IMR-90 (cell line): ENCODE measurements at regions not wholly inside any gene's neighbourhood (a gene's known extent, or its start where the extent isn't known, plus 50 kb on each side); places are given as distances from the start of the nearest gene placed in this dataset.

ENCODE experiments used
- ATAC-seq: fragments of 200-7000 bp; cut with Tn5 transposase; 2 replicates; pipeline ENCODE4 v1.9.1; 2020; ENCODE audit warnings: low read depth, mild to moderate bottlenecking, moderate library complexity
- BruUV-seq: library from RNA; stranded (reverse); fragments of 400-500 nt; replicated peaks from 2 replicates; lab custom pipeline; 2021; lab: Mats Ljungman, UMichigan
- CTCF ChIA-PET: fragments of 300-600 bp; formaldehyde crosslinking; extraction: SDS; loops from one replicate; lab custom pipeline; 2021; ENCODE audit warnings: antibody characterized with exemption; lab: Yijun Ruan, JAX
- POLR2A ChIA-PET: fragments of 300-600 bp; sonication (Branson Sonifier 250); formaldehyde crosslinking; loops from one replicate; lab custom pipeline; 2022; ENCODE audit warnings: antibody characterized with exemption; ENCODE audit not compliant: unreplicated experiment; lab: Charles Lee
- DNase-seq: peaks from one replicate; pipeline ENCODE4 v3.0.0; 2013
- H2AFZ ChIP-seq: replicated peaks from 2 replicates; pipeline ENCODE3; 2013; ENCODE audit warnings: low read length, mild to moderate bottlenecking; ENCODE audit not compliant: poor library complexity
- H2AK5ac ChIP-seq: 2 replicates; pipeline ENCODE4 v1.6.1; 2013; ENCODE audit warnings: low read depth, low read length, inconsistent platforms
- H2AK9ac ChIP-seq: replicated peaks from 2 replicates; pipeline ENCODE3; 2013; ENCODE audit warnings: mild to moderate bottlenecking, low read depth, low read length, moderate library complexity; ENCODE audit not compliant: poor library complexity
- H2BK120ac ChIP-seq: 2 replicates; pipeline ENCODE4 v1.6.1; 2013; ENCODE audit warnings: low read depth, low read length, inconsistent platforms
- H2BK15ac ChIP-seq: 3 replicates; pipeline ENCODE4 v1.6.1; 2013; ENCODE audit warnings: low read depth, low read length, inconsistent platforms
- H2BK20ac ChIP-seq: 2 replicates; pipeline ENCODE4 v1.6.1; 2013; ENCODE audit warnings: low read depth, mild to moderate bottlenecking, inconsistent platforms, low read length, moderate library complexity
- H2BK5ac ChIP-seq: 2 replicates; pipeline ENCODE4 v1.6.1; 2013; ENCODE audit warnings: mild to moderate bottlenecking, low read depth, low read length, inconsistent platforms; ENCODE audit not compliant: poor library complexity, severe bottlenecking
- H3K14ac ChIP-seq: replicated peaks from 2 replicates; pipeline ENCODE4 v1.6.1; 2013; ENCODE audit warnings: low read depth, low read length, inconsistent platforms
- H3K18ac ChIP-seq: 2 replicates; pipeline ENCODE4 v1.6.1; 2013; ENCODE audit warnings: low read depth, low read length, control low read depth
- H3K23ac ChIP-seq: 2 replicates; pipeline ENCODE4 v1.6.1; 2013; ENCODE audit warnings: low read depth, low read length, inconsistent platforms
- H3K27ac ChIP-seq: 2 replicates; pipeline ENCODE4 v1.5.1; 2013; ENCODE audit warnings: mild to moderate bottlenecking, control low read depth, low read length; ENCODE audit not compliant: insufficient read depth
- H3K27me3 ChIP-seq: 2 replicates; pipeline ENCODE4 v1.6.1; 2013; ENCODE audit warnings: low read length; ENCODE audit not compliant: control insufficient read depth, insufficient read depth
- H3K36me3 ChIP-seq: 2 replicates; pipeline ENCODE4 v1.6.1; 2013; ENCODE audit warnings: low read length, mixed read lengths; ENCODE audit not compliant: control insufficient read depth, insufficient read depth
- H3K4ac ChIP-seq: 2 replicates; pipeline ENCODE4 v1.6.1; 2013; ENCODE audit warnings: low read depth, low read length, inconsistent platforms
- H3K4me1 ChIP-seq: 2 replicates; pipeline ENCODE4 v1.6.1; 2013; ENCODE audit warnings: low read length, mixed read lengths; ENCODE audit not compliant: control insufficient read depth, insufficient read depth
- H3K4me2 ChIP-seq: 2 replicates; pipeline ENCODE4 v1.6.1; 2013; ENCODE audit warnings: low read depth, mild to moderate bottlenecking, control low read depth, low read length, moderate library complexity
- H3K4me3 ChIP-seq: 2 replicates; pipeline ENCODE4 v1.5.1; 2013; ENCODE audit warnings: low read depth, mild to moderate bottlenecking, control low read depth, low read length, moderate library complexity; ENCODE audit not compliant: insufficient read depth
- H3K56ac ChIP-seq: 2 replicates; pipeline ENCODE4 v1.6.1; 2013; ENCODE audit warnings: low read length, inconsistent platforms; ENCODE audit not compliant: insufficient read depth; ENCODE audit errors: extremely low read depth
- H3K79me1 ChIP-seq, 2 experiments: 2 replicates each; pipeline ENCODE4 v1.6.1; 2013; ENCODE audit warnings: low read length in 2 of 2, inconsistent platforms in 1 of 2, low read depth in 1 of 2
- H3K9ac ChIP-seq: 2 replicates; pipeline ENCODE4 v1.6.1; 2013; ENCODE audit warnings: low read depth, low read length, control low read depth
- H3K9me1 ChIP-seq: 2 replicates; pipeline ENCODE4 v1.6.1; 2013; ENCODE audit warnings: low read length, inconsistent platforms; ENCODE audit not compliant: insufficient read depth
- H3K9me3 ChIP-seq: 2 replicates; pipeline ENCODE4 v1.6.1; 2013; ENCODE audit warnings: low read length; ENCODE audit not compliant: control insufficient read depth, insufficient read depth
- H4K20me1 ChIP-seq: 2 replicates; pipeline ENCODE4 v1.6.1; 2013; ENCODE audit warnings: low read length, inconsistent platforms; ENCODE audit not compliant: insufficient read depth
- H4K5ac ChIP-seq: 2 replicates; pipeline ENCODE4 v1.6.1; 2013; ENCODE audit warnings: mild to moderate bottlenecking, low read depth, low read length, control low read depth
- H4K8ac ChIP-seq, 2 experiments: 2 replicates each; pipeline ENCODE4 v1.6.1; 2013; ENCODE audit warnings: low read depth in 2 of 2, low read length in 2 of 2, control low read depth in 1 of 2, inconsistent platforms in 1 of 2
- H4K91ac ChIP-seq: 2 replicates; pipeline ENCODE4 v1.6.1; 2013; ENCODE audit warnings: low read depth, low read length, inconsistent platforms; ENCODE audit not compliant: insufficient read depth
- BHLHE40 ChIP-seq: fragments of 150-350 bp; IDR thresholded peaks from 2 replicates; pipeline ENCODE4 v1.6.1; 2016; ENCODE audit warnings: mild to moderate bottlenecking, low read depth, low read length
- CEBPB ChIP-seq: IDR thresholded peaks from 2 replicates; pipeline ENCODE4 v1.6.1; 2012; ENCODE audit warnings: low read depth, low read length, improper control_type of control experiment
- CHD1 ChIP-seq: IDR thresholded peaks from 2 replicates; pipeline ENCODE4 v1.6.1; 2012; ENCODE audit warnings: low read depth, low read length, improper control_type of control experiment
- FOS ChIP-seq: fragments of 150-350 bp; IDR thresholded peaks from 2 replicates; pipeline ENCODE4 v1.6.1; 2016; ENCODE audit warnings: low read depth, low read length
- MAFK ChIP-seq: IDR thresholded peaks from 2 replicates; pipeline ENCODE4 v1.6.1; 2012; ENCODE audit warnings: low read depth, low read length, improper control_type of control experiment
- MAZ ChIP-seq: IDR thresholded peaks from 2 replicates; pipeline ENCODE4 v1.6.1; 2012; ENCODE audit warnings: low read depth, mild to moderate bottlenecking, low read length, improper control_type of control experiment, moderate library complexity, borderline replicate concordance
- MXI1 ChIP-seq: IDR thresholded peaks from 2 replicates; pipeline ENCODE4 v1.6.1; 2012; ENCODE audit warnings: low read depth, mild to moderate bottlenecking, low read length, moderate library complexity, borderline replicate concordance
- NFE2L2 ChIP-seq: fragments of 150-350 bp; IDR thresholded peaks from 2 replicates; pipeline ENCODE4 v1.6.1; 2016; ENCODE audit warnings: low read depth, mild to moderate bottlenecking, low read length
- POLR2A ChIP-seq: IDR thresholded peaks from 2 replicates; pipeline ENCODE4 v1.6.1; 2012; ENCODE audit warnings: mild to moderate bottlenecking, low read depth, low read length
- RAD21 ChIP-seq: IDR thresholded peaks from 2 replicates; pipeline ENCODE4 v1.6.1; 2012; ENCODE audit warnings: low read length, improper control_type of control experiment
- RCOR1 ChIP-seq: IDR thresholded peaks from 2 replicates; pipeline ENCODE4 v1.6.1; 2012; ENCODE audit warnings: mild to moderate bottlenecking, low read length, improper control_type of control experiment; ENCODE audit not compliant: insufficient replicate concordance
- RFX5 ChIP-seq: IDR thresholded peaks from 2 replicates; pipeline ENCODE4 v1.8.0; 2012; ENCODE audit warnings: low read depth, mild to moderate bottlenecking, low read length, moderate library complexity
- SMC3 ChIP-seq: fragments of 150-350 bp; IDR thresholded peaks from 2 replicates; pipeline ENCODE4 v1.6.1; 2016; ENCODE audit warnings: low read depth, mild to moderate bottlenecking, antibody characterized with exemption, low read length, moderate library complexity
- WGBS, 2 experiments: methylation state at CpG; one replicate each; pipeline versions ENCODE4 v1.1.5 to v1.1.7; 2013; ENCODE audit warnings: missing lambda C conversion rate in 2 of 2; ENCODE audit not compliant: insufficient read length in 1 of 2; ENCODE audit errors: extremely low coverage in 2 of 2; 5-methylcytosine and 5-hydroxymethylcytosine counted together
- dilution Hi-C: fragments of 300-500 bp; cut with HindIII; formaldehyde crosslinking; loops from one replicate; pipeline ENCODE4 v1.14.3; 2018; ENCODE audit warnings: low sequenced_read_pairs; ENCODE audit not compliant: unreplicated experiment
- in situ Hi-C: fragments of 300-500 bp; cut with MboI; formaldehyde crosslinking; loops from 3 replicates; pipeline ENCODE4 v1.14.3; 2019; ENCODE audit warnings: low sequenced_read_pairs, inconsistent platforms, mixed read lengths
- intact Hi-C: fragments of 100-400 bp; cut with micrococcal nuclease; formaldehyde crosslinking; loops from 2 replicates; pipeline ENCODE4 v1.10.0; 2022
- TF ChIP-seq, protein P1 (sequence below): conservative IDR thresholded peaks from 2 replicates; pipeline ENCODE4 v1.5.1; 2012; ENCODE audit warnings: mild to moderate bottlenecking, low read depth, low read length, improper control_type of control experiment
- TF ChIP-seq, protein P2 (sequence below): fragments of 150-350 bp; IDR thresholded peaks from 2 replicates; pipeline ENCODE4 v1.6.1; 2017; ENCODE audit warnings: mild to moderate bottlenecking, antibody characterized with exemption, low read length, low read depth
- TF ChIP-seq, protein P3 (sequence below): fragments of 150-350 bp; IDR thresholded peaks from 2 replicates; pipeline ENCODE4 v1.6.1; 2016; ENCODE audit warnings: low read depth, mild to moderate bottlenecking, low read length, moderate library complexity, borderline replicate concordance

DNA sequence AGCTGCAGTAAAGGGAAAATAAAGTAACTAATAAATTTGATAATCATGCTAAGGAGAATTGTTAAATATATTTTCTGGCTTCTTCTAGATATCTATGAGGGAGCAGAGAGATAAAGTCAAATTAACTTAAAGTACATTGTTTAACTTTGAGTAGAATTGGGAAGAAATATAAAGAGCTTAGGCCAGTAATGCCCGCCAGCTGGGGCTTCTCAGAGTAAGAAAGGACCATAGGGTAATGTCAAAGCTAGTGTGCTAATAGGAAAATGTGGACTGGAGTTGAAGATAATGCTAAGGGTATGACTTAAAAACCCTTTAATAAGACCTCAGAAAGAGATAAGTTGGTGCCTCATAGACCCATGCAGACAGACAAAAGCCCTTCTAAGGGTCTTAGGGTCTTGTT, 411.6 kb upstream of the ANO3 start:
- Histone ChIP-seq H3K56ac (no peak overlapping the region), H2BK20ac (no peak overlapping the region), H2AFZ (no peak overlapping the region), H2AK9ac (no peak overlapping the region), H4K8ac (no peak overlapping the region), H3K9me1 (no peaks in the 10 kb centered on the region), H2BK5ac (no peak overlapping the region), H3K23ac (no peak overlapping the region), H2BK120ac (no peak overlapping the region), H4K91ac (no peak overlapping the region), H2BK15ac (no peak overlapping the region), H3K18ac (no peak overlapping the region), H3K4ac (no peak overlapping the region), H3K4me2 (no peak overlapping the region), H3K14ac (no peak overlapping the region), H3K27ac (no peak overlapping the region), H3K9ac (no peak overlapping the region), H3K9me3 (no peaks in the 10 kb centered on the region), H4K5ac (no peak overlapping the region), H3K27me3 (no peaks in the 10 kb centered on the region), H4K20me1 (no peaks in the 10 kb centered on the region), H3K4me3 (no peak overlapping the region), H3K4me1 (no peaks in the 10 kb centered on the region), H3K36me3 (no peaks in the 10 kb centered on the region), H2AK5ac (no peak overlapping the region), H3K79me1 (no peaks in the 10 kb centered on the region)
- DNase-seq (no peak), ATAC-seq (no peak)
- in situ Hi-C loops (no loop called here), intact Hi-C loops (no loop called here), dilution Hi-C loops (no loop called here)
- TF ChIP-seq, protein P1, sequence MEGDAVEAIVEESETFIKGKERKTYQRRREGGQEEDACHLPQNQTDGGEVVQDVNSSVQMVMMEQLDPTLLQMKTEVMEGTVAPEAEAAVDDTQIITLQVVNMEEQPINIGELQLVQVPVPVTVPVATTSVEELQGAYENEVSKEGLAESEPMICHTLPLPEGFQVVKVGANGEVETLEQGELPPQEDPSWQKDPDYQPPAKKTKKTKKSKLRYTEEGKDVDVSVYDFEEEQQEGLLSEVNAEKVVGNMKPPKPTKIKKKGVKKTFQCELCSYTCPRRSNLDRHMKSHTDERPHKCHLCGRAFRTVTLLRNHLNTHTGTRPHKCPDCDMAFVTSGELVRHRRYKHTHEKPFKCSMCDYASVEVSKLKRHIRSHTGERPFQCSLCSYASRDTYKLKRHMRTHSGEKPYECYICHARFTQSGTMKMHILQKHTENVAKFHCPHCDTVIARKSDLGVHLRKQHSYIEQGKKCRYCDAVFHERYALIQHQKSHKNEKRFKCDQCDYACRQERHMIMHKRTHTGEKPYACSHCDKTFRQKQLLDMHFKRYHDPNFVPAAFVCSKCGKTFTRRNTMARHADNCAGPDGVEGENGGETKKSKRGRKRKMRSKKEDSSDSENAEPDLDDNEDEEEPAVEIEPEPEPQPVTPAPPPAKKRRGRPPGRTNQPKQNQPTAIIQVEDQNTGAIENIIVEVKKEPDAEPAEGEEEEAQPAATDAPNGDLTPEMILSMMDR = no peak
- no peak for TF ChIP-seq MXI1
- TF ChIP-seq RFX5 = no peak
- no peak for TF ChIP-seq RCOR1
- TF ChIP-seq CEBPB = no peak
- no peak for TF ChIP-seq BHLHE40
- no peak for TF ChIP-seq MAZ
- no peak for TF ChIP-seq NFE2L2
- no peak for TF ChIP-seq FOS
- no peak for TF ChIP-seq POLR2A
- TF ChIP-seq, protein P2, sequence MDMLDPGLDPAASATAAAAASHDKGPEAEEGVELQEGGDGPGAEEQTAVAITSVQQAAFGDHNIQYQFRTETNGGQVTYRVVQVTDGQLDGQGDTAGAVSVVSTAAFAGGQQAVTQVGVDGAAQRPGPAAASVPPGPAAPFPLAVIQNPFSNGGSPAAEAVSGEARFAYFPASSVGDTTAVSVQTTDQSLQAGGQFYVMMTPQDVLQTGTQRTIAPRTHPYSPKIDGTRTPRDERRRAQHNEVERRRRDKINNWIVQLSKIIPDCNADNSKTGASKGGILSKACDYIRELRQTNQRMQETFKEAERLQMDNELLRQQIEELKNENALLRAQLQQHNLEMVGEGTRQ = no peak
- TF ChIP-seq RAD21 = no peak
- TF ChIP-seq, protein P3, sequence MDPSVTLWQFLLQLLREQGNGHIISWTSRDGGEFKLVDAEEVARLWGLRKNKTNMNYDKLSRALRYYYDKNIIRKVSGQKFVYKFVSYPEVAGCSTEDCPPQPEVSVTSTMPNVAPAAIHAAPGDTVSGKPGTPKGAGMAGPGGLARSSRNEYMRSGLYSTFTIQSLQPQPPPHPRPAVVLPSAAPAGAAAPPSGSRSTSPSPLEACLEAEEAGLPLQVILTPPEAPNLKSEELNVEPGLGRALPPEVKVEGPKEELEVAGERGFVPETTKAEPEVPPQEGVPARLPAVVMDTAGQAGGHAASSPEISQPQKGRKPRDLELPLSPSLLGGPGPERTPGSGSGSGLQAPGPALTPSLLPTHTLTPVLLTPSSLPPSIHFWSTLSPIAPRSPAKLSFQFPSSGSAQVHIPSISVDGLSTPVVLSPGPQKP = no peak
- no peak for TF ChIP-seq MAFK
- no peak for TF ChIP-seq CHD1
- TF ChIP-seq SMC3 = no peak
- BruUV-seq = no TSS peak
- ChIA-PET CTCF (no interaction called here), POLR2A (no interaction called here)
- WGBS, 2 experiments = no CpG with 5 or more reads among the region's 1 CpG
